D721Med (cell line): ENCODE measurements at regions not wholly inside any gene's neighbourhood (a gene's known extent, or its start where the extent isn't known, plus 50 kb on each side); places are given as distances from the start of the nearest gene placed in this dataset.

ENCODE experiments used
- DNase-seq: peaks from one replicate; pipeline ENCODE4 v3.0.0; 2011; ENCODE audit warnings: low spot score; ENCODE audit not compliant: insufficient read length
- FAIRE-seq: peaks from 2 replicates; lab custom pipeline; 2011; peaks lifted over from hg19 to GRCh38; lab: Jason Lieb, UNC
- CTCF ChIP-seq: IDR thresholded peaks from 2 replicates; pipeline ENCODE4 v1.5.1; 2012; ENCODE audit warnings: mild to moderate bottlenecking, control low read depth; ENCODE audit not compliant: insufficient read depth; ENCODE audit errors: missing control alignments

- no peak for DNase-seq
- FAIRE-seq, result no peak
- no peak for TF ChIP-seq CTCF
These were observed 203.0 kb upstream of the CD96 start for GRCh38 chr3:111339017-111339416.

- no peak for DNase-seq
- TF ChIP-seq CTCF, result no peak
- no peak for FAIRE-seq
These were observed 190.7 kb upstream of the CD96 start for GRCh38 chr3:111351334-111351733.

- no peak for TF ChIP-seq CTCF
- no peak for DNase-seq
- FAIRE-seq, result no peak
These were observed 189.4 kb upstream of the CD96 start for GRCh38 chr3:111352585-111352984.

GRCh38 chr3:111359261-111360030 lies 182.6 kb upstream of the CD96 start:
- FAIRE-seq (no peak), DNase-seq (no peak)
- TF ChIP-seq CTCF, result no peak

GRCh38 chr3:111362381-111363009 lies 179.5 kb upstream of the CD96 start:
- no peak for DNase-seq
- FAIRE-seq, result no peak

GRCh38 chr3:111366515-111366914 lies 175.5 kb upstream of the CD96 start:
- FAIRE-seq, result no peak
- DNase-seq, result no peak
- TF ChIP-seq CTCF, result no peak

More at GRCh38 chr3:111362381-111363009, 179.5 kb upstream of the CD96 start:
- no peak for TF ChIP-seq CTCF

GRCh38 chr3:111368056-111368455 lies 173.9 kb upstream of the CD96 start:
- no peak for TF ChIP-seq CTCF

More at GRCh38 chr3:111368056-111368455, 173.9 kb upstream of the CD96 start:
- FAIRE-seq, result no peak
- DNase-seq, result no peak
